Activated CD4-positive, CD25-positive, alpha-beta regulatory T cell treated with anti-CD3 and anti-CD28 coated beads, Interleukin-2, amount 50 U/mL, for 24 hours (primary cell): ENCODE measurements at regions not wholly inside any gene's neighbourhood (a gene's known extent, or its start where the extent isn't known, plus 50 kb on each side); places are given as distances from the start of the nearest gene placed in this dataset.
"Not testable (repeated sequence)": the region's sequence is repeated elsewhere in the genome, so short reads cannot be mapped to it uniquely, and the experiment has no call there.

Experiments
- ATAC-seq, 2 donors: fragments of 150-1000 bp; cut with Tn5 transposase; one replicate each; pipeline ENCODE4 v1.10.0; 2021; ENCODE audit warnings: mild to moderate bottlenecking in 1 of 2, moderate library complexity in 1 of 2

GRCh38 chr3:159882790-159883779 is 105.5 kb upstream of the IL12A start:
- no peak for ATAC-seq

DNA sequence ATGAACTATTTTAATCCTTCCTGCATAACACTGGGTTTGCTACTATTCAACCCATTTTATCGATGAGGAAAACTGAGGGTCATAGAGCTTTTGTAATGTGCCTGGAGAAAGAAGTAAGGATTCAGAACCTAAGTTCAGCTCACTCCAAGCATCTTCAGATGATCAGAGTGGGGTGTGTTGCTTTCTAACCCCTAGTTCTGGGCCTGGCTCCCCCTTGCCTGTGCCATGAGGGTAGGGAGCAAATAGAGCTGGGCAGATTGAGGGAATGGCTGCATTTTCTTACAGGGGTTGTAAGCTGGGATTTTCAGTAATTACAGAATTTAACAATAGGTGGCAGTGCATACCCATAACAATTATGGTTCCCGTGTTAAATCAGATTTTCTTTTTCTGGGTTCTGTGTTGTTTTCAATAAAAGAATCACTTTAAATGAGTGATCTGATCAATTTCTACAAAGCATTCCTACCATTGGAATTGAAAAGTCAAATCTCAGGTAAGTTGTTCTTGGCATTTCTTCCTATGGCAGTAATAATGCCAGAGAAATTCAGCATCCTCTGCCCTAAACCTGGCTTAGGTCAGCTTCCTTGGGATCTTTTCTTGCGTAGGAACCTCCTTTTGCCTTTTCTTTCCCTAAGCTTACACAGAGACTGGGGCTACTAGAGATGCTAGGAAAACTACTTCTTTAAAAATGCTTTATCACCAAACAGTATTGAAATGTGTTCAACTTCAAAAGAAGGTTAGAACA is 103.8 kb upstream of the IL12A start:
- no peak for ATAC-seq

- ATAC-seq, result no peak
These were observed 102.6 kb upstream of the IL12A start for GRCh38 chr3:159886050-159886449.

GRCh38 chr3:159886530-159886929 is 102.1 kb upstream of the IL12A start:
- ATAC-seq, result not testable (repeated sequence)

GRCh38 chr3:159887168-159887567 is 101.5 kb upstream of the IL12A start:
- ATAC-seq, result no peak

DNA sequence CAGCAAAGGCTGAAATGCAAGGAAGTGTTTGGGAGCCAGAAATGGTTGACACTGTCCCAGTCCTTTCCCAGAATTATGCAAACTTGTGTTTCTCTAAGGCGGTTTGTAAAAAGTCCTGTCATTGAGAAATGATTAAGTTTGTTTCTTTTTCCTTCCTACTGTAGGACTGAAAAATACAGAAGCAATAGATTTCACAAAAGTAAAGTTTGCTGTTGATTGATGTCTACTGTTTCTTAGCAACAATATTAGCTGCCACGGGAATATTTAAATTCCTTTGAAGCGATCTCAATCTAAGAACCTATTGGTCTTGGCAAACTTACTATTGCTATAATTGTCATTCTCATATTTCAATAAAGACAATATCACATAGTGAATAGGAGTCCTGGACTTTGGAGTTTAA is 100.7 kb upstream of the IL12A start:
- no peak for ATAC-seq

DNA sequence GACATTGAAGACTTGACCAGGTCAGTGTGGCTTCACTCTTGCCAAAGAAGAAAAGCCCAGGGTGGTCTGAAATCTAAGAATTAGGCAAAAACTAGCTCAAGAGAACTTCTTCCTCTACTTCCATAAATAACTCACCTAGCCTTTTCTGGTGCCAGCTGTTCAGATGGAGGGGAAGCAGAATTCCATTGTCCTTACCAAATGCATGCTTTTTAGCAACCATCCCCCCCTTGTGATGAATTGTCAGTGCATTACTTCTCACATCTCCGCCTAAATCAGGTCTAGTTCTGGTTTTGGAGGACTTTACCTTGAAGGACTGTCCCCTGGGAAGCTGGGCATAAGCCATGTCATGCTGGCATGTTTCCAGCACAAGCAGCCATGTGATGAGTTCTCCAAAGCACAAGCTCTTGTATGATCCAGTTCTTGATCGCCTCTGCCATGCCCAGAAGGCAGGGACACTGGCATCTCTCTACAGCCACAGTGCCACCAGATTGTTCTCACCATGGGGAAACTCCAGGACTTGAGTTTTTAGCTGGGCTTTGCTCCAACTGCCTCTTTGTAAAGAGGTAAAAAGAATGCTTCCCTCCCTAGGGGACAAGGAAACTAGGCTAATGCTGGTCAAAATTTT is 96.4 kb upstream of the IL12A start:
- no peak for ATAC-seq

DNA sequence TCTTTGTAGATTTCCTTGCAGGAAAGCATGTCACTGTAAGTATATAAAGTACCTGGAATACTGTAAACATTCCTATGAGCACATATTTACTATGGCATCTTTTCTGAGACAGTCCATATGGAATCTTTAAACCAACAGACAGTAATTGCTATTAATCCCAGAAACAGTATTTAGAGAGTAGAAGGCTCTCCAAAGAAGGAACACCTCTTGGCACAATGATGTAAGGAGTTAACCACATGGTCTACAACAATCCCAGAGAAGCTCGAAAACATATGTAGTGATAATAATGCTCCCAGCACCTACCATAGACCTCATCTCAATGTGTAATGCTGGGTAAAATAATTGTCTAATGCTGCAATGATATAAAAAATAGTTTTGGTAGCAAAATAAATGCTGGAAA is 95.8 kb upstream of the IL12A start:
- ATAC-seq, result no peak

DNA sequence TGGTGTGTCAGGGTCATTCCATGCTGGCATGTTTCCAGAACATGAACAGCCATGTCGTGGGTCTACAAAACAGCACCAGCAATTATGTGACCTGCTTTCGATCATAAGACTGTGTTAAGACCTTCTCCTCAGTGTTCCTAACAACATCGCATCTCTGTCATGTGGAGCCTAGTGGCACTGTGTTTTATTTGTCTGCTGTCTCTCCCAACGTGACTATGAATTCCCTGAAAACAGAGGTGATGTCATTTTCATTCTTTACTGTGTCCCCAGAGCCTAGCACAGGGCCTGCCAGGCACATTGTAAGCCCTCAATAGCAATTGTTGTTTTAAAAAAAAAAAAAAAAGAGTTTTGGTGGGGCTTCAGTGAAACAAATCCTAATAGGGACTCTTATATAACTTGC is 94.2 kb upstream of the IL12A start:
- ATAC-seq, result no peak

DNA sequence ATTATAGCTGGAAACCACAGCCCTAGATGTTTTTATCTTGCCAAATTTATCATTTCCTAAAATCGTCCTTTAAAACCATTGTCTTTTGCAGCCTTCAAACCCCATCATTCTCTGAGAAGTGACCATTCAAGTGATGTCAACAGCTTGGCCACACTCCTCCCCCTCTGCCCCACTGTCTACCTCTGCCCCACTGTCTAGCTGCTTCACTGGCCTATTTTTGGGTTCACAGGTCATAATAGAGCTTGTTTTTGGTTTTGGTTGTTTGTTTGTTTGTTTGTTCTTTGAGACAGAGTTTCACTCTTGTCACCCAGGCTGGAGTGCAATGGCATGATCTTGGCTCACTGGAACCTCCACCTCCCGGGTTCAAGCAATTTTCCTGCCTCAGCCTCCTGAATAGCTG is 93.2 kb upstream of the IL12A start:
- ATAC-seq, result no peak

- no peak for ATAC-seq
These were observed 92.1 kb upstream of the IL12A start for GRCh38 chr3:159896543-159896942.

GRCh38 chr3:159897331-159898075 is 91.1 kb upstream of the IL12A start:
- no peak for ATAC-seq

DNA sequence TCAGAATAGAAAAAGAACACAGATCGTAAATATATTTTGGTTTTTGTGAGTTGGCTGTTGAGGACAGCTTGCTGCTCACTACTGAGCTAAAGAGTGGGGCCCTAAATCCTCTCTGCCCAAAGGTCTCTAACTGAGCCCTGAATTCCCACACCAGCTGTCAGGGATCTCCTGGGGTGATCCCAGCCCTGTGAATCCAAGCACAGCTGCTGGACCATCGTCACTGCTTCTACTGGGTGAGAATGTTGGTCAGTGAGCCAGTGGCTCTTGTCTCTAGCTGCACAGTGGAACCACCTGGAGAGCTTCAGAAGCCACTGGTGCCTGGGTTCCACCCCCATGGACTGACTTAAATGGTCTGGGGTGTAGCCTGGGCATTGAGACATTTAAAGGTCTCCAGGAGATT is 90.5 kb upstream of the IL12A start:
- no peak for ATAC-seq

DNA sequence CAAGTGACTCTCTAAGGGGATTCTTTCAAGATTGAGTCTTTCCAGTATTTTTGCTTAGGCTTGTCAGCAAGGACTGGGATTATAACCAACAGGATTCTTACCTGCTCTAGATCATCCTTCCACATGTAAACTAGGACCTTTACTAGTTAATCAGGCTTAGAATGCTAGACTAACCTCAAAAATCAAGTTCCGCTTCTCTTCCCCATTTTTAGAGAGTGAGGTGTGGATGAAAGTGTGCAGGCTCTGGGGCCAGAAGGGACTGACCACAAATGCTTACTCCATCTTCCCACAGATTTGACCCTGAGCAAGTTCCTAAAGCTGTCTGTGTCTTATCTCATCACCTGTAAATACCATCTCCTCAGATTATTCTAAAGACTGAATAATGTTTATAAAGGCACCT is 89.5 kb upstream of the IL12A start:
- ATAC-seq, result no peak

- ATAC-seq, result no peak
These were observed 85.9 kb upstream of the IL12A start for GRCh38 chr3:159902546-159903314.

DNA sequence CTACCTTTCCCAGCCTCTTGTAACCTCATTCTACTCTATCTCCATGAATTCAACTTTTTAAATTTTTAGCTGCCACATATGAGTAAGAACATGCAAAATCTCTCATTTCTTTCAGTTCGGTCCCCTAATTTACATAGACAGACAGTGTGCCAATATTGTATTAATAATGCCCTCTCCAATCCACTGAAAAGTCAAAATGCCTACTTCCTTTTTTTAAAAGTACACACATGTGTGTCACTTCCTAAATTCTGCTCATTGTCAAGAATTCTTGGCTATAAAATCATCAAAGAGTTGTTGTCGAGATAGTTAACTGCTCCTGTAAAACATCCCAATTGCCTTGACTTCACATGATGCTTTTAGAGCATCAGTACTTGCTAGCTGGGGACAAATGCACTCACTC is 84.2 kb upstream of the IL12A start:
- ATAC-seq, result no peak

DNA sequence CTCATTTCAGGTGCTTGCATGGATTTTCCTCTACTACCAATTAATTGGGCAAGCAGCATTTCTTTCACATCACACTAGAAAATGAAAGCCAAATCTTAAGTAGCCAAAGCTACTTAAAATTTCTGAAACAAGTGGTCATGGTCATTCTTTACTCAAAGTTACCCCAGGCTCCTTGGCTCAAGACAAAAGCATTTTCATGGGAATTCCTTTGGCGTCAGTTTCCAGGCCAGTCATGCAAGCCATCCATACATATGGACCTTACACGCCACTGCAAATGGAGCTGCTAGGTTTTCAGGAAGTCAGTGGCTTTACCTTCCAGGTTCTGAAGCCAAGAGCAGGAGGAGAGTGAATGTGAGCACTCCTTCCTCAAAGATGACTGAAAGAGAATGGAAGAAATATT is 83.7 kb upstream of the IL12A start:
- ATAC-seq, result no peak

DNA sequence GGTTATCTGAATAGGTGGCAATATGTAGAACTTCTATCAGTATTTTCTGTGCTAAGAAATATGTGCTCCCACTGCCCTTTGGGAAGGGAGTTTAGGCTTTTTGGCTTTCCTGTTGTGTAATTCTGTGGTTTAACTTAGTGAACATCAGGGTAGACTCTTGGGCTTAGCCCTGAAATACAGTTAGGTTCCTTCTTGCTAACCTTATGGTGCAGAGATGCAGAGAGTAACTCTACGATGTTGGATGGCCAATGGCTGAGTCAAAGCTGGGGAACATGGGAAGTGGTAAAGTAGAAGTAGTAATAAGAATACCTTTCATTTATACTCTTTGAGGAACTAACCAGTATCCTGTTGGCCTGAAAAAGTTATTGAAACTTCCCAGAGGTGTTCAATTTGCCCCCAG is 80.8 kb upstream of the IL12A start:
- ATAC-seq, result no peak

GRCh38 chr3:159910991-159911663 is 77.5 kb upstream of the IL12A start:
- no peak for ATAC-seq

DNA sequence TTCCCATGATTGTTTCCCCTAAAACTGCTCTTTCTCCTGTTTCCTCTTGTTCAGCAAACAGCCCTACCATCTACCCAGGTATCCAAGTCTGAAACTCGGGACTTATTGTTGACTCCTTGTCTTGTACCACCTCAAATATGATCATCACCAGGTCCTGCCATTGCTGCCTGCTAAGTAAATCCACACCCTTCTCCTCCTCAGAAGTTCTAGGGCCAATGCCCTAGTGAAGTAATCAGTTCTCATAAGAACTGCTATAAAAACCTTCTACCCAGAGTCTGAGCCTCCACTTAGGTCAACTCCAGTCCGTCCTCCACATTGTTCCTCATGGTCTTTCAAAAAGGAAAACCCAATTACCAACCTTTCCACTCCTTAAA is 77.0 kb upstream of the IL12A start:
- no peak for ATAC-seq

DNA sequence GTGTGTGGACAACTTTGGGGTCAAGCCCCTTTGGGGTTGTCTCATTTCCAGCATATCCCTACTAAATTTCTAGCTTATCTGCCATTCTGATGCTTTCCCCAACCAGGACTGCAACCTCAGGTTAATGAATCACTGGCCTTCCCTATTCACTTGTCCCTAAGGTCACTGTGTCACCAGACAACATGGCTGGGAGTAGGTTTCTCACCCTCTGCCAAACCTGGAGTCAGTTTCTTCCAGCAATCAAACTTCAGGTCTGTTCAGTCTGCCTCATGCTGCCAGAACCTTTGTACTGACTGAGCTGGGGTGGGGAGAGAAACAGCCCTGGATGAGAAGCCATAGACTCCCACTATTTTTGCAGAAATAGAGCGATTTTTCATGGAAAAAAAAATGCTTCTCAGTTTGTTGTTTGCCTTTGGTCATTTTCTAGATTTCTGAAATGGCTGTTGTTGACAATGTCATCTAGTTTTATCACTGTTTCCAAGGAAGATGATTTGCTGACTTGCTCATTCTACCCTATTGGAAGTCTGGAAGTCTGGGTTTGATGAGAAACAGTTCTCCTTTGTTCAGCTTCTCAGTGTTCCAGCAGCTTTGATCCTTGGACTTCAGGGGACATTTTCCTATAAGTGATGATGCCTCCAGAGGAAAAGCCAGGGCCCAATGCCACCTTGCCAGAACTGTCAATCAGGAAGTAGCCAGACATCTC is 74.8 kb upstream of the IL12A start:
- ATAC-seq, result no peak
